Right ventricle myocardium superior (tissue), 1 donor: ENCODE measurements at regions not wholly inside any gene's neighbourhood (a gene's known extent, or its start where the extent isn't known, plus 50 kb on each side); places are given as distances from the start of the nearest gene placed in this dataset.
A peak's percentile ranks its signal among the peaks of the same experiment; 100 is the strongest.

Source experiments
- ATAC-seq: fragments of 200-7000 bp; cut with Tn5 transposase; one replicate; pipeline ENCODE4 v1.9.1; 2020; ENCODE audit warnings: mild to moderate bottlenecking; ENCODE audit not compliant: poor library complexity
- DNase-seq: peaks from one replicate; pipeline ENCODE4 v3.0.0-alpha.2; 2020
- intact Hi-C: fragments of 100-400 bp; cut with DNase I; formaldehyde crosslinking; loops from one replicate; pipeline ENCODE4 v1.11.2; 2022
- donor health status: DM: no; HTN: yes; CAD: no; lungs with severe emphysema.

DNA sequence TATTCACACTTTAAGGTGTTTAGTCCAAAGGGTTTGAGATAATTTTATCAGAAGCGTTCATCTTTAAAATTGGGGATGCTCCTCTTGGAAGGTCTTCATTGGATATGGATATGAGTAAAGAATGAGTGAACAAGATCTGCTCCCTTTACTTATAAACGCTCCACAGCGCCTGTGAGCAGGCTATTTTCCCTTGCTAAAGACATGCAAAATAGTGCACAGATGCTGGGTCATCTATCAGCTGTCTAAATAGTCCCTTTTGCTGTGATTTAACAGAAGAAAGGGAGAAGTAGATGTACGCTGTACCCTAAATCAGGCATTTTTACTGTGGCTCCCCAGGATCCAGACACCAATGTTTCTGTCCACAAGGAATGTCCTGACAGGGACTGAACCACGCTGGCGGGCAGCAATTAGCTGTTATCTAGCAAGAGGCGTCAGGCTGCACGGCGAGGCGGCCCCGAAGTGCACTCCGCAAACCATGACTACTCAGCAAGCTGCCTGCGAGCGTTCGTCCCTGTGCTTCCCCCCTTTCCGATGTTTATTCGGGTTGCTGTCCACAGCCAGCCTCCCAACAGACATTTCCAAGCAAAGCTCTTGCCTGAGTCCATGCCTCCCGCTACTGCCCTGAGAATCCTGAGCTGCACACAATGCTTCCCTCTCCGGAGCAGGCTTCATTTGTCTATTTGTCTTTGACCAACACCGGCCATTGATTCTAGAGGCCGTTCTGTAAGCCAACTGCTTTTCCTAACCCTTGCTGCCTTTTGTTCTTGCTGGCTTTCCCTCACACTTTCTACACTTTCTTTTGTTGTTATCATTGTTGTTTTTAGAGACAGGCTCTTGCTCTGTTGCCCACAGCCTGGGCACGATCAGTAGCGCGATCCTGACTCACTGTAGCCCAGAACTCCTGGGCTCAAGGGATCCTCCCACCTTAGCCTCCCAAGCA lies 55.7 kb upstream of the CNEP1R1 start:
- DNase-seq (peak; percentile 47), ATAC-seq (peak; percentile 43)
- intact Hi-C loops: no loop called here

- DNase-seq: no peak
Measured at GRCh38 chr16:49970797-49971431, 54.1 kb upstream of the CNEP1R1 start.

DNA sequence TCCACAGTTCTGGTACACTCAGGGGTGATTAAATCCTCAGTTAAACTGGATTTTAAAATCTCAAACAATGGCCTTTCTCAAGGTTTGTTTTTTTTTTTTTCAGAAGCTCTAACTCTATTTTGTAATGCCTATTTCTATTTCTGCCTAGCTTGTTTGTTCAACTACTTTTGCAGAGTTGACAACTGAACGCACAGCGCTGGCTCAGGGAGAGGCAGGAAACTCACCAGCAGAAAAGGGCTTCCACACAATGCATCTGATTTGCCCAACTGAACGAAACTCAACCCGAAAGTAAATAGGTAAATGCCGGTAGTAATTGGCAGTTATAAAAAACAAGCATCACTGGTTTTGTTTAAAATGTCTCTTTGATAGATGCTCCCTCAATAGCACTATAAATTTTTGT lies 52.7 kb upstream of the CNEP1R1 start:
- DNase-seq: no peak
- ATAC-seq: no peak
- intact Hi-C loops: no loop called here

More at GRCh38 chr16:49970797-49971431, 54.1 kb upstream of the CNEP1R1 start:
- intact Hi-C loops: no loop called here
- ATAC-seq: no peak

DNA sequence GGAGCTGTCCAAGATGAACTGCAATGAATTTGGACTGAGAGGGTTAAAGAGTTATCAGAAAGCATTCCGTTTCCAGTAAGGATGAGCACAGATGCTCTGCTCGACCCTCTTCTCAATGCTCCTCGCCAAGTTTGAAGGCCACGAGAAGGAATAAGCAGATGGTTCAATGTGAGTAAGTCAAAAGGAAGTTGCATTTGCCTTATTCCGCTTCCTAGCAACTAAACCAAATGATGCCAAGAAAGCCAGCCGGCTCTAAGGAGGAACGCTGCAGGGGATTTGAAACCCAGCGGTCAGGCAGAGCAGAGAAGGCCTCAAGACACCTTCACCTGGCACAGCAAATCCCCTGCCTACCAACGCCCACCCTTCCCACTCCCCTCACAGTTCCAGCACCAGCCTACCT lies 52.1 kb upstream of the CNEP1R1 start:
- ATAC-seq (no peak), DNase-seq (no peak)
- intact Hi-C loops: no loop called here
